Astrocyte (in vitro differentiated cells and primary cell): ENCODE measurements at regions not wholly inside any gene's neighbourhood (a gene's known extent, or its start where the extent isn't known, plus 50 kb on each side); places are given as distances from the start of the nearest gene placed in this dataset.

Source experiments
- DNase-seq: peaks from one replicate; pipeline ENCODE4 v3.0.0-alpha.2; 2010; ENCODE audit warnings: low read depth
- FAIRE-seq: peaks from 2 replicates; lab custom pipeline; 2011; peaks lifted over from hg19 to GRCh38; lab: Jason Lieb, UNC
- H2AFZ ChIP-seq: 2 replicates; pipeline ENCODE4 v1.6.0; 2012; ENCODE audit warnings: low read depth, low read length, inconsistent platforms
- H3K27ac ChIP-seq: 2 replicates; pipeline ENCODE4 v1.5.1; 2011; ENCODE audit warnings: low read depth, low read length, inconsistent platforms
- H3K27me3 ChIP-seq: 2 replicates; pipeline ENCODE4 v1.6.0; 2011; ENCODE audit warnings: low read length, inconsistent platforms; ENCODE audit not compliant: insufficient read depth
- H3K36me3 ChIP-seq: 2 replicates; pipeline ENCODE4 v1.5.1; 2011; ENCODE audit warnings: low read length, inconsistent platforms; ENCODE audit not compliant: insufficient read depth
- H3K4me1 ChIP-seq: 2 replicates; pipeline ENCODE4 v1.5.1; 2011; ENCODE audit warnings: low read length, inconsistent platforms; ENCODE audit not compliant: insufficient read depth
- H3K4me2 ChIP-seq: 2 replicates; pipeline ENCODE4 v1.6.0; 2012; ENCODE audit warnings: low read length, inconsistent platforms
- H3K4me3 ChIP-seq: 2 replicates; pipeline ENCODE4 v1.5.1; 2011; ENCODE audit warnings: low read depth, mild to moderate bottlenecking, low read length, inconsistent platforms; ENCODE audit not compliant: insufficient read depth
- H3K79me2 ChIP-seq: 2 replicates; pipeline ENCODE4 v1.6.0; 2012; ENCODE audit warnings: mild to moderate bottlenecking, low read length, inconsistent platforms; ENCODE audit not compliant: insufficient read depth
- H3K9ac ChIP-seq: 2 replicates; pipeline ENCODE4 v1.6.0; 2012; ENCODE audit warnings: mild to moderate bottlenecking, low read length, inconsistent platforms
- H3K9me3 ChIP-seq: 2 replicates; pipeline ENCODE4 v1.5.1; 2012; ENCODE audit warnings: low read depth, mild to moderate bottlenecking, low read length, inconsistent platforms; ENCODE audit not compliant: insufficient read depth
- H4K20me1 ChIP-seq: 2 replicates; pipeline ENCODE4 v1.6.0; 2012; ENCODE audit warnings: low read length, inconsistent platforms; ENCODE audit not compliant: insufficient read depth
- H3K27ac Mint-ChIP-seq: one replicate; pipeline ENCODE4 v1.8.0; 2021; ENCODE audit warnings: mild to moderate bottlenecking, mixed read lengths; ENCODE audit not compliant: unreplicated experiment
- H3K27me3 Mint-ChIP-seq: one replicate; pipeline ENCODE4 v1.8.0; 2021; ENCODE audit warnings: low read depth, mixed read lengths; ENCODE audit not compliant: unreplicated experiment
- H3K36me3 Mint-ChIP-seq: one replicate; pipeline ENCODE4 v1.8.0; 2021; ENCODE audit warnings: low read depth, mixed read lengths; ENCODE audit not compliant: unreplicated experiment
- H3K4me1 Mint-ChIP-seq: one replicate; pipeline ENCODE4 v1.8.0; 2021; ENCODE audit warnings: low read depth, mixed read lengths; ENCODE audit not compliant: unreplicated experiment
- H3K4me3 Mint-ChIP-seq: one replicate; pipeline ENCODE4 v1.8.0; 2021; ENCODE audit warnings: mild to moderate bottlenecking, moderate library complexity, mixed read lengths; ENCODE audit not compliant: unreplicated experiment
- H3K9me3 Mint-ChIP-seq: one replicate; pipeline ENCODE4 v1.8.0; 2021; ENCODE audit warnings: mild to moderate bottlenecking, mixed read lengths; ENCODE audit not compliant: unreplicated experiment
- EZH2 ChIP-seq: IDR thresholded peaks from 2 replicates; pipeline ENCODE4 v1.6.1; 2012; ENCODE audit warnings: mild to moderate bottlenecking, low read length, inconsistent platforms; ENCODE audit not compliant: insufficient read depth
- TF ChIP-seq, protein P1 (sequence below): IDR thresholded peaks from 2 replicates; pipeline ENCODE4 v1.5.1; 2011; ENCODE audit warnings: low read depth, mild to moderate bottlenecking, inconsistent platforms, low read length, moderate library complexity; ENCODE audit not compliant: insufficient read depth

DNA sequence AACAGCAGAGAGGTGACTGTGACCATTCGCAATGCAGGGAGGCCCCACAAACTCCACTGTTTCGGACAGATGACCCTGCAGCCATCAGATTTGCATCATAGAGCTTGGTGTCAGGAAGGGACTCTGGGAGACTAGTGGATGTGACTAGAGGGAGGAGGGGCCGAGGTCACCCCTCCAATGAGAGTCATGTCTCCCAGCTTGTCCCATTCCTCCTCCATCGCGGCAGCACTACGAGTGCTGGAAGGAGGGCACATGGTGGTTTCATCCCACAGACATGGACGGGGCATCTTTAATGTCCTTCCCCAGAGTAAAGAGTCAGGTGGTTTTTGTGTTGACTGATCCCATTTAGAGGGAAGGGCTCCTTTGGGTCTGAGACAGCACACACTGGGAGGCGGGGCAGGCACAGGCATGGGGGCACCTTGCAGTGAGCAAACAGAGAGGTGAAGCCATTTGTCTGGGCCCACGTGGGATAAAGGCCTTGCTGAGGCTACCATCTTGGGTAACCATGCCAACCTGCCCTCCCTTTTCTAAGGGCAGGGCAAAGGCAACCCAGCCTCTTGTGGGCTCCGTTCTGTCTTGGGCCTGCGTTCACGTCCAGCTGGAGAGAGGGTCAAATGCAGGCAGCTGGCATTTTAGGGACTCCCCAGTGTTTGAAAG, 208.1 kb downstream of the ASB1 start:
- Mint-ChIP-seq H3K27me3 (peaks cover 27% of the 10 kb centered on the region), H3K27ac (no peak overlapping the region), H3K9me3 (no peaks in the 10 kb centered on the region), H3K36me3 (no peaks in the 10 kb centered on the region), H3K4me3 (no peak overlapping the region), H3K4me1 (peaks cover 14% of the 10 kb centered on the region)
- no peak for FAIRE-seq
- no peaks in the 10 kb centered on the region for H4K20me1 ChIP-seq
- DNase-seq = no peak
- no peaks in the 10 kb centered on the region for H3K4me1 ChIP-seq
- no peaks in the 10 kb centered on the region for H3K79me2 ChIP-seq
- no peak for TF ChIP-seq EZH2
- H3K9me3 ChIP-seq = no peaks in the 10 kb centered on the region
- H3K4me2 ChIP-seq = no peak overlapping the region
- no peak overlapping the region for H2AFZ ChIP-seq
- no peak overlapping the region for H3K27ac ChIP-seq
- no peak overlapping the region for H3K9ac ChIP-seq
- H3K4me3 ChIP-seq = no peak overlapping the region
- H3K36me3 ChIP-seq = no peaks in the 10 kb centered on the region
- H3K27me3 ChIP-seq = no peaks in the 10 kb centered on the region

GRCh38 chr2:238635647-238636051, 208.9 kb downstream of the ASB1 start:
- no peaks in the 10 kb centered on the region for H3K36me3 Mint-ChIP-seq

DNA sequence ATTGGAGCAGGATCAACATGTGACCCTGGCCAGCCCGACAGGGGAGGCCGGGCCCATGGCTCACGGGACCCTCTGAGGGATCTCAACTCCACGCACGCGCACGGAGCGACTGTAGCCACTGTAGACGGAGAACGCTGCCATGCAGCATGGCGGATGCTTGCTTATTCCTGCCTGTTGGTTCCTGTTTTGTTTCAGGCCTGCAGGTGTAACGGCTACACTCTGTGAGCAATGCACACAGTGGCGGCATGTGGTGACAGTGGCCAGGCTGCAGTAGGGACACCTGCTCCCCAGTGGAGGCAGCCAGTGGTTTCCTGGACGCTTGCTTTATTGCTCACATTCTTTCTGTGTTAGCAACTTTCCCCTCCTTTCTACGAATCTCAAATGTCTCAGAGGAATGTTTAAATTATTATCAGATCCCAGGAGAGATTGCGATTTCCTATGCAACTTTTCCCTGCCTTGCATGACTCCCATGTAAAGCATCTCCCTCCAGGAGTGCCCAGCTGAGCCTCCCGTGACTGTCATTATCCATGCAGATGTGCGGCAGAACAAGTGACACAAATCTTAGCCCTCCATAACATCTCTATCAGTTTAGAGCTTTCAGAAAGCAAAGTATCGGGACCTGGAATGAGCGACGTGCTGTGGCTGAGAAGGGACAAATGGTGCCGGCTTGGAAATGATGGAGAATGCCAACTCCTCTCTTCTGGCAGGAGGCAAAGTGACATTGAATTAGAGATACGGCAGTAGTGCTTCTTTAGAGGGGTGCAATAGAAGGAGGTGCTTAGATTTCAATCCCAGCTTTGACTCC, 209.7 kb downstream of the ASB1 start:
- H3K27ac Mint-ChIP-seq = no peak overlapping the region
- H3K27ac ChIP-seq = no peak overlapping the region

More at GRCh38 chr2:238635647-238636051, 208.9 kb downstream of the ASB1 start:
- Histone ChIP-seq H3K4me3 (no peak overlapping the region), H3K9ac (no peak overlapping the region), H3K9me3 (no peaks in the 10 kb centered on the region), H2AFZ (no peak overlapping the region), H3K36me3 (no peaks in the 10 kb centered on the region), H3K27ac (no peak overlapping the region), H3K27me3 (no peaks in the 10 kb centered on the region), H3K4me2 (no peak overlapping the region), H4K20me1 (no peaks in the 10 kb centered on the region), H3K79me2 (no peaks in the 10 kb centered on the region), H3K4me1 (no peaks in the 10 kb centered on the region)
- no peaks in the 10 kb centered on the region for H3K9me3 Mint-ChIP-seq
- TF ChIP-seq, protein P1, sequence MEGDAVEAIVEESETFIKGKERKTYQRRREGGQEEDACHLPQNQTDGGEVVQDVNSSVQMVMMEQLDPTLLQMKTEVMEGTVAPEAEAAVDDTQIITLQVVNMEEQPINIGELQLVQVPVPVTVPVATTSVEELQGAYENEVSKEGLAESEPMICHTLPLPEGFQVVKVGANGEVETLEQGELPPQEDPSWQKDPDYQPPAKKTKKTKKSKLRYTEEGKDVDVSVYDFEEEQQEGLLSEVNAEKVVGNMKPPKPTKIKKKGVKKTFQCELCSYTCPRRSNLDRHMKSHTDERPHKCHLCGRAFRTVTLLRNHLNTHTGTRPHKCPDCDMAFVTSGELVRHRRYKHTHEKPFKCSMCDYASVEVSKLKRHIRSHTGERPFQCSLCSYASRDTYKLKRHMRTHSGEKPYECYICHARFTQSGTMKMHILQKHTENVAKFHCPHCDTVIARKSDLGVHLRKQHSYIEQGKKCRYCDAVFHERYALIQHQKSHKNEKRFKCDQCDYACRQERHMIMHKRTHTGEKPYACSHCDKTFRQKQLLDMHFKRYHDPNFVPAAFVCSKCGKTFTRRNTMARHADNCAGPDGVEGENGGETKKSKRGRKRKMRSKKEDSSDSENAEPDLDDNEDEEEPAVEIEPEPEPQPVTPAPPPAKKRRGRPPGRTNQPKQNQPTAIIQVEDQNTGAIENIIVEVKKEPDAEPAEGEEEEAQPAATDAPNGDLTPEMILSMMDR = no peak
- TF ChIP-seq EZH2 = no peak
- DNase-seq (peak; percentile 30), FAIRE-seq (no peak)
- peaks cover 14% of the 10 kb centered on the region for H3K4me1 Mint-ChIP-seq
- peaks cover 24% of the 10 kb centered on the region for H3K27me3 Mint-ChIP-seq
- H3K27ac Mint-ChIP-seq = no peak overlapping the region
- H3K4me3 Mint-ChIP-seq = no peak overlapping the region

More for the DNA sequence above, 209.7 kb downstream of the ASB1 start:
- Histone ChIP-seq H3K79me2 (no peaks in the 10 kb centered on the region), H4K20me1 (no peaks in the 10 kb centered on the region), H3K9me3 (no peaks in the 10 kb centered on the region), H2AFZ (no peak overlapping the region), H3K4me2 (no peak overlapping the region), H3K4me3 (no peak overlapping the region), H3K27me3 (no peaks in the 10 kb centered on the region), H3K9ac (no peak overlapping the region), H3K36me3 (no peaks in the 10 kb centered on the region), H3K4me1 (no peaks in the 10 kb centered on the region)
- no peaks in the 10 kb centered on the region for H3K36me3 Mint-ChIP-seq
- H3K9me3 Mint-ChIP-seq = no peaks in the 10 kb centered on the region
- FAIRE-seq (no peak), DNase-seq (peak; percentile 39)
- no peak for TF ChIP-seq EZH2
- TF ChIP-seq, protein P1 = no peak
- H3K27me3 Mint-ChIP-seq = peaks cover 24% of the 10 kb centered on the region
- no peak overlapping the region for H3K4me3 Mint-ChIP-seq
- peaks cover 14% of the 10 kb centered on the region for H3K4me1 Mint-ChIP-seq
